ENCODE measurements at regions not wholly inside any gene's neighbourhood (a gene's known extent, or its start where the extent isn't known, plus 50 kb on each side); places are given as distances from the start of the nearest gene placed in this dataset.

DNA sequence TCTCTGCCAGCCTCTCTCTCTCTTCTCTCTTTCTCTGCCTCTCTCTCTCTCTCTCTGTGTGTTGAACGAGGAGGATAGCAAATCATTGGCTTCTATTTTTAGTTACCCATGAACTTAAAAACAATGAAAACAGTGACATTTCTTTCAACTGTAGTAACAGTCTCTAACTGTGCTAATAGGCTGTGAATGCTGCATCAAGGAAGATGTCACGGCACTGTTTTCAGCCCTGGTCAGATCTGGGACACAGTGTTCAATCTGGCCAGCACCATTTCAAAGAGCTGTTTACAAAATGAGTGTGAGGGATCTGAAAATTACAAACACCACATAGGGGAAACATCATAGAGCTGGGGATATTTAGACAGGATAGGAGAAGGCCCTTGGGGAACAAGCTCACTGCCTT is 717.0 kb downstream of the FGF9 start:
- DNase-seq (ENCODE audit: low read depth, low spot score), result no peak
- no peak overlapping the region for H2AFZ ChIP-seq (ENCODE audit: low read depth, low read length)
- no peaks in the 10 kb centered on the region for H3K9me1 ChIP-seq (replicated peaks; ENCODE audit: control insufficient read depth, extremely low read depth, insufficient read depth, low read length)
- intact Hi-C loops (cut with micrococcal nuclease), result no loop called here
- CTCF ChIA-PET, result no interaction called here
- no peak for FAIRE-seq
- H3K9me3 ChIP-seq (replicated peaks; ENCODE audit: control insufficient read depth, insufficient read depth, low read length), result peaks cover 2% of the 10 kb centered on the region
- no peaks in the 10 kb centered on the region for H3K79me2 ChIP-seq (ENCODE audit: control insufficient read depth, insufficient read depth, low read length)
- no peaks in the 10 kb centered on the region for H3K36me3 ChIP-seq (ENCODE audit: control insufficient read depth in 2 of 2, extremely low read depth in 1 of 2, insufficient read depth in 2 of 2, low read length in 2 of 2)
- POLR2A ChIA-PET, result no interaction called here
- H3K27ac ChIP-seq (ENCODE audit: insufficient read depth, low read depth, low read length), result no peak overlapping the region
- no peaks in the 10 kb centered on the region for H3K4me1 ChIP-seq (ENCODE audit: control insufficient read depth, extremely low read depth, insufficient read depth, low read length)
- dilution Hi-C loops (cut with MboI; ENCODE audit: extremely low pct_ligation_motif_present, low sequenced_read_pairs), result no loop called here
- H3K4me3 ChIP-seq (replicated peaks in 1 of 3; ENCODE audit: insufficient read depth in 1 of 3, low read depth in 1 of 3, low read length in 3 of 3), result no peak overlapping the region
- no peaks in the 10 kb centered on the region for H4K20me1 ChIP-seq (replicated peaks; ENCODE audit: control insufficient read depth, extremely low read depth, insufficient read depth, low read length)
- TF ChIP-seq, protein P1, sequence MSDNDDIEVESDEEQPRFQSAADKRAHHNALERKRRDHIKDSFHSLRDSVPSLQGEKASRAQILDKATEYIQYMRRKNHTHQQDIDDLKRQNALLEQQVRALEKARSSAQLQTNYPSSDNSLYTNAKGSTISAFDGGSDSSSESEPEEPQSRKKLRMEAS (IDR thresholded peaks at IDR 0.05; ENCODE audit: insufficient read depth, insufficient read length), result no peak
- no peak for TF ChIP-seq POLR2A (IDR thresholded peaks at IDR 0.05; ENCODE audit: low read depth, low read length)
- TF ChIP-seq POLR2AphosphoS5 (IDR thresholded peaks at IDR 0.05; ENCODE audit: insufficient read depth, low read depth, low read length), result no peak
- TF ChIP-seq FOS (IDR thresholded peaks at IDR 0.05; ENCODE audit: borderline replicate concordance, insufficient read depth, low read length), result no peak
- TF ChIP-seq MYC (IDR thresholded peaks at IDR 0.05; ENCODE audit: low read depth, low read length), result no peak
- TF ChIP-seq EZH2 (IDR thresholded peaks at IDR 0.05; ENCODE audit: borderline replicate concordance, low read depth, low read length, severe bottlenecking), result no peak
- TF ChIP-seq, protein P2, sequence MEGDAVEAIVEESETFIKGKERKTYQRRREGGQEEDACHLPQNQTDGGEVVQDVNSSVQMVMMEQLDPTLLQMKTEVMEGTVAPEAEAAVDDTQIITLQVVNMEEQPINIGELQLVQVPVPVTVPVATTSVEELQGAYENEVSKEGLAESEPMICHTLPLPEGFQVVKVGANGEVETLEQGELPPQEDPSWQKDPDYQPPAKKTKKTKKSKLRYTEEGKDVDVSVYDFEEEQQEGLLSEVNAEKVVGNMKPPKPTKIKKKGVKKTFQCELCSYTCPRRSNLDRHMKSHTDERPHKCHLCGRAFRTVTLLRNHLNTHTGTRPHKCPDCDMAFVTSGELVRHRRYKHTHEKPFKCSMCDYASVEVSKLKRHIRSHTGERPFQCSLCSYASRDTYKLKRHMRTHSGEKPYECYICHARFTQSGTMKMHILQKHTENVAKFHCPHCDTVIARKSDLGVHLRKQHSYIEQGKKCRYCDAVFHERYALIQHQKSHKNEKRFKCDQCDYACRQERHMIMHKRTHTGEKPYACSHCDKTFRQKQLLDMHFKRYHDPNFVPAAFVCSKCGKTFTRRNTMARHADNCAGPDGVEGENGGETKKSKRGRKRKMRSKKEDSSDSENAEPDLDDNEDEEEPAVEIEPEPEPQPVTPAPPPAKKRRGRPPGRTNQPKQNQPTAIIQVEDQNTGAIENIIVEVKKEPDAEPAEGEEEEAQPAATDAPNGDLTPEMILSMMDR (IDR thresholded peaks at IDR 0.05; ENCODE audit: extremely low read depth in 1 of 2, insufficient read depth in 1 of 2, low read depth in 1 of 2, low read length in 2 of 2), result no peak
- no peak overlapping the region for H3K4me2 ChIP-seq (ENCODE audit: insufficient read depth, low read length)
- no peaks in the 10 kb centered on the region for H3K27me3 ChIP-seq (ENCODE audit: control insufficient read depth in 2 of 2, insufficient read depth in 2 of 2, low read length in 2 of 2)
- no peak overlapping the region for H3K9ac ChIP-seq (replicated peaks; ENCODE audit: extremely low read depth, insufficient read depth, low read length)
- BruUV-seq (replicated peaks), result no TSS peak

All from endothelial cell of umbilical vein (primary cell).